OCI-LY7 (cell line): ENCODE measurements at regions not wholly inside any gene's neighbourhood (a gene's known extent, or its start where the extent isn't known, plus 50 kb on each side); places are given as distances from the start of the nearest gene placed in this dataset.

Experiments
- CTCF ChIP-seq: fragments of 200-600 bp; sonication (generic); conservative IDR thresholded peaks from 2 replicates; pipeline ENCODE4 v1.5.1; 2014; ENCODE audit warnings: mild to moderate bottlenecking, antibody characterized with exemption, low read length, moderate library complexity, mixed read lengths
- EZH2phosphoT487 ChIP-seq: fragments of 200-600 bp; sonication (generic); IDR thresholded peaks from 2 replicates; pipeline ENCODE4 v1.6.1; 2018; ENCODE audit warnings: low read depth, borderline replicate concordance, mild to moderate bottlenecking, mixed run types, antibody characterized with exemption, low read length, moderate library complexity, mixed read lengths

- TF ChIP-seq CTCF, result no peak
- no peak for TF ChIP-seq EZH2phosphoT487
These were observed 739.2 kb downstream of the BRINP1 start for GRCh38 chr9:118630079-118630478.
